CD14-positive monocyte (primary cell): ENCODE measurements at regions not wholly inside any gene's neighbourhood (a gene's known extent, or its start where the extent isn't known, plus 50 kb on each side); places are given as distances from the start of the nearest gene placed in this dataset.

Experiments used
- DNase-seq, 3 donors: peaks; one replicate each; pipeline ENCODE4 v3.0.0-alpha.2; 2011 to 2022
- H2AFZ ChIP-seq: 2 replicates; pipeline ENCODE4 v1.6.0; 2012; ENCODE audit warnings: mild to moderate bottlenecking, low read depth, low read length, inconsistent platforms; ENCODE audit not compliant: insufficient read depth, poor library complexity, severe bottlenecking
- H3K27ac ChIP-seq, 2 donors: 1 replicate in 1 of 2; 2 replicates in 1 of 2; pipeline ENCODE4 v1.5.1; 2012 to 2013; ENCODE audit warnings: low read length in 2 of 2, control low read depth in 1 of 2, inconsistent platforms in 1 of 2, low read depth in 1 of 2, mild to moderate bottlenecking in 1 of 2
- H3K27me3 ChIP-seq, 2 donors: one replicate each; pipeline versions ENCODE4 v1.6.0 to v1.6.1; 2011 to 2013; ENCODE audit warnings: low read length in 2 of 2; ENCODE audit not compliant: control insufficient read depth in 2 of 2, insufficient read depth in 2 of 2
- H3K36me3 ChIP-seq, 2 donors: replicated peaks in 1 of 2; 1 replicate in 1 of 2; 2 replicates in 1 of 2; pipeline versions ENCODE4 v1.5.1 to v1.6.1; 2012 to 2013; ENCODE audit warnings: low read length in 2 of 2, control low read depth in 1 of 2, inconsistent platforms in 1 of 2, mild to moderate bottlenecking in 1 of 2; ENCODE audit not compliant: insufficient read depth in 2 of 2, control insufficient read depth in 1 of 2
- H3K4me1 ChIP-seq, 2 donors: 1 replicate in 1 of 2; 2 replicates in 1 of 2; pipeline versions ENCODE4 v1.5.1 to v1.6.1; 2012 to 2013; ENCODE audit warnings: low read length in 2 of 2, control low read depth in 1 of 2, inconsistent platforms in 1 of 2, mild to moderate bottlenecking in 1 of 2, moderate library complexity in 1 of 2; ENCODE audit not compliant: insufficient read depth in 2 of 2, control insufficient read depth in 1 of 2
- H3K4me2 ChIP-seq: replicated peaks from 2 replicates; pipeline ENCODE3; 2012; ENCODE audit warnings: low read length, moderate library complexity, mild to moderate bottlenecking; ENCODE audit not compliant: poor library complexity, severe bottlenecking; ENCODE audit errors: extremely low read depth
- H3K4me3 ChIP-seq, 3 experiments: fragments of 200-600 bp in 1 of 3; sonication (generic) in 1 of 3; replicated peaks in 1 of 3; 1 replicate in 2 of 3; 2 replicates in 1 of 3; pipeline ENCODE4 v1.5.1; 2011 to 2013; ENCODE audit warnings: low read length in 3 of 3, mild to moderate bottlenecking in 3 of 3, control low read depth in 2 of 3, low read depth in 2 of 3, inconsistent platforms in 1 of 3, moderate library complexity in 1 of 3
- H3K79me2 ChIP-seq: 2 replicates; pipeline ENCODE4 v1.6.0; 2012; ENCODE audit warnings: mild to moderate bottlenecking, control low read depth, inconsistent platforms, low read length, moderate library complexity; ENCODE audit not compliant: insufficient read depth
- H3K9ac ChIP-seq: 2 replicates; pipeline ENCODE4 v1.6.0; 2017; ENCODE audit warnings: low read length, mild to moderate bottlenecking; ENCODE audit not compliant: insufficient read depth, poor library complexity, severe bottlenecking
- H3K9me3 ChIP-seq, 2 donors: replicated peaks in 1 of 2; 1 replicate in 1 of 2; 2 replicates in 1 of 2; pipeline versions ENCODE4 v1.5.1 to v1.6.1; 2012 to 2013; ENCODE audit warnings: low read length in 2 of 2, control low read depth in 1 of 2; ENCODE audit not compliant: control insufficient read depth in 1 of 2, insufficient read depth in 1 of 2
- H4K20me1 ChIP-seq: 2 replicates; pipeline ENCODE4 v1.6.0; 2012; ENCODE audit warnings: mild to moderate bottlenecking, low read length, control low read depth, moderate library complexity; ENCODE audit not compliant: insufficient read depth
- H3K27ac Mint-ChIP-seq, 7 donors: one replicate each; pipeline ENCODE4 v1.8.0; 2020; ENCODE audit warnings: mild to moderate bottlenecking in 7 of 7, mixed read lengths in 7 of 7, moderate library complexity in 6 of 7, inconsistent platforms in 2 of 7
- H3K27me3 Mint-ChIP-seq, 3 donors: one replicate each; pipeline ENCODE4 v1.8.0; 2021 to 2022; ENCODE audit warnings: low read depth in 3 of 3, mild to moderate bottlenecking in 3 of 3, mixed read lengths in 3 of 3, moderate library complexity in 3 of 3, inconsistent platforms in 1 of 3
- H3K36me3 Mint-ChIP-seq, 2 donors: one replicate each; pipeline ENCODE4 v1.8.0; 2020; ENCODE audit warnings: mixed read lengths in 2 of 2, inconsistent platforms in 1 of 2, mild to moderate bottlenecking in 1 of 2
- H3K4me1 Mint-ChIP-seq: one replicate; pipeline ENCODE4 v1.8.0; 2020; ENCODE audit warnings: mild to moderate bottlenecking, mixed read lengths
- H3K4me3 Mint-ChIP-seq, 2 donors: one replicate each; pipeline ENCODE4 v1.8.0; 2020; ENCODE audit warnings: mild to moderate bottlenecking in 2 of 2, mixed read lengths in 2 of 2, moderate library complexity in 1 of 2
- H3K9me3 Mint-ChIP-seq, 7 donors: one replicate each; pipeline ENCODE4 v1.8.0; 2020 to 2022; ENCODE audit warnings: mixed read lengths in 7 of 7, mild to moderate bottlenecking in 6 of 7, moderate library complexity in 6 of 7, inconsistent platforms in 2 of 7
- WGBS: methylation state at CpG from one replicate; pipeline ENCODE4 v1.1.5; 2013; ENCODE audit warnings: missing lambda C conversion rate; ENCODE audit not compliant: insufficient coverage; 5-methylcytosine and 5-hydroxymethylcytosine counted together
- intact Hi-C, 2 donors: fragments of 100-400 bp; cut with micrococcal nuclease; formaldehyde crosslinking; loops; one replicate each; pipeline versions ENCODE4 v1.15.0 to v1.15.1; 2023
- TF ChIP-seq, protein P1 (sequence below): fragments of 200-600 bp; IDR thresholded peaks from one replicate; pipeline ENCODE4 v1.8.0; 2022; ENCODE audit warnings: antibody characterized with exemption, mild to moderate bottlenecking

GRCh38 chr2:105540642-105541041, 141.8 kb upstream of the FHL2 start:
- Histone ChIP-seq H3K9ac (no peak overlapping the region), H3K27ac (no peak overlapping the region), H3K9me3 (no peaks in the 10 kb centered on the region), H3K4me2 (no peak overlapping the region), H3K27me3 (no peaks in the 10 kb centered on the region), H3K4me1 (no peaks in the 10 kb centered on the region), H3K4me3 (no peak overlapping the region), H3K79me2 (no peaks in the 10 kb centered on the region), H3K36me3 (no peaks in the 10 kb centered on the region), H2AFZ (no peak overlapping the region), H4K20me1 (no peaks in the 10 kb centered on the region)
- intact Hi-C loops, result loop anchor here in 1 of 2 donors (10.0 kb wide), 1 partner anchor 166 kb away; no protein-coding TSS in a partner anchor
- DNase-seq, result no peak
- peaks cover under 1% of the 10 kb centered on the region in 3 donors for H3K27me3 Mint-ChIP-seq
- no peaks in the 10 kb centered on the region for H3K36me3 Mint-ChIP-seq
- H3K4me1 Mint-ChIP-seq, result peaks cover 1% of the 10 kb centered on the region
- H3K27ac Mint-ChIP-seq, result no peak overlapping the region
- no CpG with 5 or more reads among the region's 2 CpGs for WGBS
- TF ChIP-seq, protein P1, sequence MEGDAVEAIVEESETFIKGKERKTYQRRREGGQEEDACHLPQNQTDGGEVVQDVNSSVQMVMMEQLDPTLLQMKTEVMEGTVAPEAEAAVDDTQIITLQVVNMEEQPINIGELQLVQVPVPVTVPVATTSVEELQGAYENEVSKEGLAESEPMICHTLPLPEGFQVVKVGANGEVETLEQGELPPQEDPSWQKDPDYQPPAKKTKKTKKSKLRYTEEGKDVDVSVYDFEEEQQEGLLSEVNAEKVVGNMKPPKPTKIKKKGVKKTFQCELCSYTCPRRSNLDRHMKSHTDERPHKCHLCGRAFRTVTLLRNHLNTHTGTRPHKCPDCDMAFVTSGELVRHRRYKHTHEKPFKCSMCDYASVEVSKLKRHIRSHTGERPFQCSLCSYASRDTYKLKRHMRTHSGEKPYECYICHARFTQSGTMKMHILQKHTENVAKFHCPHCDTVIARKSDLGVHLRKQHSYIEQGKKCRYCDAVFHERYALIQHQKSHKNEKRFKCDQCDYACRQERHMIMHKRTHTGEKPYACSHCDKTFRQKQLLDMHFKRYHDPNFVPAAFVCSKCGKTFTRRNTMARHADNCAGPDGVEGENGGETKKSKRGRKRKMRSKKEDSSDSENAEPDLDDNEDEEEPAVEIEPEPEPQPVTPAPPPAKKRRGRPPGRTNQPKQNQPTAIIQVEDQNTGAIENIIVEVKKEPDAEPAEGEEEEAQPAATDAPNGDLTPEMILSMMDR, result no peak
- peaks cover 0 to 3% (median 0%) of the 10 kb centered on the region in 7 donors for H3K9me3 Mint-ChIP-seq
- H3K4me3 Mint-ChIP-seq, result no peak overlapping the region

GRCh38 chr2:105539331-105539730, 140.5 kb upstream of the FHL2 start:
- peaks cover 0 to 3% (median 0%) of the 10 kb centered on the region in 7 donors for H3K9me3 Mint-ChIP-seq
- H3K4me1 Mint-ChIP-seq, result no peaks in the 10 kb centered on the region
- WGBS, result 50% methylated on average over 2 of the region's 6 CpGs
- no peak overlapping the region for H3K27ac ChIP-seq
- H3K4me3 Mint-ChIP-seq, result no peak overlapping the region
- H3K4me1 ChIP-seq, result no peaks in the 10 kb centered on the region
- no peaks in the 10 kb centered on the region for H4K20me1 ChIP-seq
- H3K36me3 ChIP-seq, result no peaks in the 10 kb centered on the region
- H3K9ac ChIP-seq, result no peak overlapping the region
- intact Hi-C loops, result no loop called here
- no peak overlapping the region for H3K4me2 ChIP-seq
- no peak overlapping the region for H3K4me3 ChIP-seq
- no peaks in the 10 kb centered on the region for H3K36me3 Mint-ChIP-seq
- no peak for DNase-seq
- peaks cover 0 to 5% (median 2%) of the 10 kb centered on the region in 3 donors for H3K27me3 Mint-ChIP-seq
- no peak overlapping the region for H2AFZ ChIP-seq
- no peaks in the 10 kb centered on the region for H3K79me2 ChIP-seq
- H3K27ac Mint-ChIP-seq, result no peak overlapping the region
- H3K9me3 ChIP-seq, result no peaks in the 10 kb centered on the region
- TF ChIP-seq, protein P1, result no peak
- H3K27me3 ChIP-seq, result no peaks in the 10 kb centered on the region
